OCI-LY7 (cell line): ENCODE measurements at regions not wholly inside any gene's neighbourhood (a gene's known extent, or its start where the extent isn't known, plus 50 kb on each side); places are given as distances from the start of the nearest gene placed in this dataset.

Experiments
- BruUV-seq: library from RNA; stranded (reverse); fragments of 400-500 nt; replicated peaks from 2 replicates; lab custom pipeline; 2021; lab: Mats Ljungman, UMichigan
- CTCF ChIA-PET: fragments of 300-600 bp; sonication (Branson Sonifier 250); formaldehyde crosslinking; loops from one replicate; lab custom pipeline; 2022; ENCODE audit warnings: antibody characterized with exemption; ENCODE audit not compliant: unreplicated experiment; lab: Charles Lee
- POLR2A ChIA-PET: fragments of 300-600 bp; sonication (Branson Sonifier 250); formaldehyde crosslinking; loops from one replicate; lab custom pipeline; 2022; ENCODE audit warnings: antibody characterized with exemption; lab: Charles Lee
- DNase-seq: peaks from one replicate; pipeline ENCODE4 v3.0.0-alpha.2; 2015; ENCODE audit warnings: low spot score
- H2AFZ ChIP-seq: fragments of 200-600 bp; sonication (generic), shearing (Covaris generic); 2 replicates; pipeline ENCODE4 v1.6.1; 2014; ENCODE audit warnings: mild to moderate bottlenecking, antibody characterized with exemption, low read length, moderate library complexity
- H3K27ac ChIP-seq: fragments of 200-600 bp; sonication (generic); 2 replicates; pipeline ENCODE4 v1.5.1; 2014; ENCODE audit warnings: mixed run types, low read depth, mild to moderate bottlenecking, moderate library complexity, low read length, inconsistent platforms; ENCODE audit not compliant: poor library complexity, severe bottlenecking
- H3K36me3 ChIP-seq: fragments of 200-600 bp; sonication (generic); 2 replicates; pipeline ENCODE4 v1.6.1; 2014; ENCODE audit warnings: mild to moderate bottlenecking, antibody characterized with exemption, low read length, moderate library complexity, mixed read lengths; ENCODE audit not compliant: insufficient read depth
- H3K4me1 ChIP-seq: fragments of 200-600 bp; sonication (generic); 2 replicates; pipeline ENCODE4 v1.5.1; 2014; ENCODE audit warnings: mild to moderate bottlenecking, low read length; ENCODE audit not compliant: insufficient read depth, poor library complexity, severe bottlenecking
- H3K4me2 ChIP-seq: fragments of 200-600 bp; sonication (generic); 2 replicates; pipeline ENCODE4 v1.6.1; 2014; ENCODE audit warnings: mild to moderate bottlenecking, low read length
- H3K4me3 ChIP-seq: fragments of 200-600 bp; sonication (generic); 2 replicates; pipeline ENCODE4 v1.5.1; 2014; ENCODE audit warnings: mild to moderate bottlenecking, low read depth, low read length; ENCODE audit not compliant: poor library complexity, severe bottlenecking
- H3K79me2 ChIP-seq: fragments of 200-600 bp; sonication (generic); 2 replicates; pipeline ENCODE4 v1.6.1; 2016; ENCODE audit warnings: low read depth, mild to moderate bottlenecking, low read length, moderate library complexity, mixed read lengths; ENCODE audit not compliant: insufficient read depth
- H3K9me2 ChIP-seq: fragments of 200-600 bp; sonication (generic); 2 replicates; pipeline ENCODE4 v1.6.1; 2016; ENCODE audit warnings: mild to moderate bottlenecking, low read length, mixed read lengths; ENCODE audit not compliant: insufficient read depth
- H3K9me3 ChIP-seq: fragments of 200-600 bp; sonication (generic); 2 replicates; pipeline ENCODE4 v1.6.1; 2014; ENCODE audit warnings: mild to moderate bottlenecking, mixed run types, low read length, mixed read lengths
- H4K20me1 ChIP-seq: fragments of 200-600 bp; sonication (generic); 2 replicates; pipeline ENCODE4 v1.6.1; 2014; ENCODE audit warnings: mild to moderate bottlenecking, antibody characterized with exemption, low read length, moderate library complexity, mixed read lengths; ENCODE audit not compliant: insufficient read depth
- EZH2phosphoT487 ChIP-seq: fragments of 200-600 bp; sonication (generic); IDR thresholded peaks from 2 replicates; pipeline ENCODE4 v1.6.1; 2018; ENCODE audit warnings: low read depth, borderline replicate concordance, mild to moderate bottlenecking, mixed run types, antibody characterized with exemption, low read length, moderate library complexity, mixed read lengths
- intact Hi-C: fragments of 100-400 bp; cut with micrococcal nuclease; formaldehyde crosslinking; loops from one replicate; pipeline ENCODE4 v1.10.0; 2022; ENCODE audit not compliant: unreplicated experiment
- TF ChIP-seq, protein P1 (sequence below): fragments of 200-600 bp; sonication (generic); conservative IDR thresholded peaks from 2 replicates; pipeline ENCODE4 v1.5.1; 2014; ENCODE audit warnings: mild to moderate bottlenecking, antibody characterized with exemption, low read length, moderate library complexity, mixed read lengths

DNA sequence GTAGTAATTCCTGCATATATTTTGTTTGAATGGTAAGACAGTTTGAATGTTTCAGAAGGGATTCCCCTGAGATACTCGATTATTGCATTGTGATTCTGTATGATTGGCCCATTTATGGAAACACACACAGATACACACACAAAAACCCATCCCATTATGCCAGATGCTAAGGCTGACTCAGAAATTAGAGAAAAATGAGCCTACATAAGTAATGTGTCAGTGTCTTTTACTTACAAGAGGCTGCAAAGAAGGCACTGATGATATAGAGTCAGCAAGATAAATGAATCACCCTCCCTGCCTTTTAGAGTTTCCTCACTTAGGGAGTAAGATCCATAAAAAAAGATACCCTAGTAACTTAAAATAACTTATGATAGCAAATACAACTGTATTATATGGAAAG, 1481.1 kb upstream of the ACVR2A start:
- Histone ChIP-seq H3K9me3 (no peaks in the 10 kb centered on the region), H3K4me1 (no peaks in the 10 kb centered on the region), H3K79me2 (no peaks in the 10 kb centered on the region), H3K4me3 (no peak overlapping the region), H3K27ac (no peak overlapping the region), H3K9me2 (no peaks in the 10 kb centered on the region), H3K4me2 (no peak overlapping the region), H3K36me3 (no peaks in the 10 kb centered on the region), H4K20me1 (no peaks in the 10 kb centered on the region), H2AFZ (no peak overlapping the region)
- TF ChIP-seq EZH2phosphoT487 = no peak
- TF ChIP-seq, protein P1, sequence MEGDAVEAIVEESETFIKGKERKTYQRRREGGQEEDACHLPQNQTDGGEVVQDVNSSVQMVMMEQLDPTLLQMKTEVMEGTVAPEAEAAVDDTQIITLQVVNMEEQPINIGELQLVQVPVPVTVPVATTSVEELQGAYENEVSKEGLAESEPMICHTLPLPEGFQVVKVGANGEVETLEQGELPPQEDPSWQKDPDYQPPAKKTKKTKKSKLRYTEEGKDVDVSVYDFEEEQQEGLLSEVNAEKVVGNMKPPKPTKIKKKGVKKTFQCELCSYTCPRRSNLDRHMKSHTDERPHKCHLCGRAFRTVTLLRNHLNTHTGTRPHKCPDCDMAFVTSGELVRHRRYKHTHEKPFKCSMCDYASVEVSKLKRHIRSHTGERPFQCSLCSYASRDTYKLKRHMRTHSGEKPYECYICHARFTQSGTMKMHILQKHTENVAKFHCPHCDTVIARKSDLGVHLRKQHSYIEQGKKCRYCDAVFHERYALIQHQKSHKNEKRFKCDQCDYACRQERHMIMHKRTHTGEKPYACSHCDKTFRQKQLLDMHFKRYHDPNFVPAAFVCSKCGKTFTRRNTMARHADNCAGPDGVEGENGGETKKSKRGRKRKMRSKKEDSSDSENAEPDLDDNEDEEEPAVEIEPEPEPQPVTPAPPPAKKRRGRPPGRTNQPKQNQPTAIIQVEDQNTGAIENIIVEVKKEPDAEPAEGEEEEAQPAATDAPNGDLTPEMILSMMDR = no peak
- ChIA-PET POLR2A (no interaction called here), CTCF (no interaction called here)
- BruUV-seq = no TSS peak
- no peak for DNase-seq
- intact Hi-C loops = no loop called here

DNA sequence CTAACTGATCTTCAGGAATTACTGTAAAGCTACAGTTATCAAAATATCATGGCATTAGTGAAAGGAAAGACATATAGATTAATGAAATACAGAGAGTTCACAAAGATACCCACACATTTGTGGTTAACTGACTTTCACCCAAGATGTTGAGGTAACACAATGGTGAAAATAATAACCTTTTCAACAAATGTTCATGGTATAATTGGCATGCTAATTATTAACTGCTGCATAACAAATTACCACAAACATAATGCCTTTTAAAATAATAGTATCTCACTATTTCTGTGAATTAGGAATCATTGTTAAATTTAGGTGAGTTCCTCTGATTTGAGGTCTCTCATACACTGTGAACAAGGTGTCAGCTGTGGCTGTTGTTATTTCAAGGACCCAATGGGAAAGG, 1493.1 kb upstream of the ACVR2A start:
- intact Hi-C loops = no loop called here
- H3K4me3 ChIP-seq = no peak overlapping the region
- DNase-seq = no peak
- no peaks in the 10 kb centered on the region for H3K9me3 ChIP-seq
- TF ChIP-seq, protein P1 = no peak
- no peak for TF ChIP-seq EZH2phosphoT487
- no peak overlapping the region for H3K4me2 ChIP-seq
- no peak overlapping the region for H3K27ac ChIP-seq
- no peak overlapping the region for H2AFZ ChIP-seq
- BruUV-seq = no TSS peak
- CTCF ChIA-PET = no interaction called here
- POLR2A ChIA-PET = interaction anchor here (0.6 kb wide), 1 partner anchor 1324 kb away, joined by 3 read pairs; no protein-coding TSS in a partner anchor
- no peaks in the 10 kb centered on the region for H3K4me1 ChIP-seq
- no peaks in the 10 kb centered on the region for H3K9me2 ChIP-seq
- no peaks in the 10 kb centered on the region for H4K20me1 ChIP-seq
- no peaks in the 10 kb centered on the region for H3K36me3 ChIP-seq
- no peaks in the 10 kb centered on the region for H3K79me2 ChIP-seq

GRCh38 chr2:146349334-146349733, 1495.5 kb upstream of the ACVR2A start:
- no peaks in the 10 kb centered on the region for H3K9me2 ChIP-seq

More at GRCh38 chr2:146349334-146349733, 1495.5 kb upstream of the ACVR2A start:
- intact Hi-C loops = no loop called here
- no peaks in the 10 kb centered on the region for H4K20me1 ChIP-seq
- DNase-seq = no peak
- no TSS peak for BruUV-seq
- no peaks in the 10 kb centered on the region for H3K79me2 ChIP-seq
- no peak for TF ChIP-seq EZH2phosphoT487
- TF ChIP-seq, protein P1 = no peak
- CTCF ChIA-PET = no interaction called here
- no peaks in the 10 kb centered on the region for H3K4me1 ChIP-seq
- H3K4me3 ChIP-seq = no peak overlapping the region
- no peak overlapping the region for H2AFZ ChIP-seq
- no peak overlapping the region for H3K27ac ChIP-seq
- H3K9me3 ChIP-seq = no peaks in the 10 kb centered on the region
- POLR2A ChIA-PET = interaction anchor here (0.7 kb wide), 1 partner anchor 314 kb away, joined by 3 read pairs; no protein-coding TSS in a partner anchor
- no peaks in the 10 kb centered on the region for H3K36me3 ChIP-seq
- H3K4me2 ChIP-seq = no peak overlapping the region; the same call in 1 of the 2 replicates
